ENCODE measurements at regions not wholly inside any gene's neighbourhood (a gene's known extent, or its start where the extent isn't known, plus 50 kb on each side); places are given as distances from the start of the nearest gene placed in this dataset.

- Histone ChIP-seq H4K20me1 (replicated peaks; ENCODE audit: control insufficient read depth, extremely low read depth, insufficient read depth, low read length) (no peaks in the 10 kb centered on the region), H3K9ac (replicated peaks; ENCODE audit: extremely low read depth, insufficient read depth, low read length) (no peak overlapping the region), H2AFZ (ENCODE audit: low read depth, low read length) (no peak overlapping the region), H3K4me1 (ENCODE audit: control insufficient read depth, extremely low read depth, insufficient read depth, low read length) (no peaks in the 10 kb centered on the region), H3K36me3 (ENCODE audit: control insufficient read depth in 2 of 2, extremely low read depth in 1 of 2, insufficient read depth in 2 of 2, low read length in 2 of 2) (no peaks in the 10 kb centered on the region), H3K27ac (ENCODE audit: insufficient read depth, low read depth, low read length) (no peak overlapping the region), H3K4me2 (ENCODE audit: insufficient read depth, low read length) (no peak overlapping the region), H3K79me2 (ENCODE audit: control insufficient read depth, insufficient read depth, low read length) (no peaks in the 10 kb centered on the region), H3K4me3 (replicated peaks in 1 of 3; ENCODE audit: insufficient read depth in 1 of 3, low read depth in 1 of 3, low read length in 3 of 3) (no peak overlapping the region), H3K27me3 (ENCODE audit: control insufficient read depth in 2 of 2, insufficient read depth in 2 of 2, low read length in 2 of 2) (peaks cover 4 to 9% of the 10 kb centered on the region in 2 experiments), H3K9me3 (replicated peaks; ENCODE audit: control insufficient read depth, insufficient read depth, low read length) (no peaks in the 10 kb centered on the region), H3K9me1 (replicated peaks; ENCODE audit: control insufficient read depth, extremely low read depth, insufficient read depth, low read length) (no peaks in the 10 kb centered on the region)
- TF ChIP-seq POLR2A (IDR thresholded peaks at IDR 0.05; ENCODE audit: low read depth, low read length) (no peak), MAX (IDR thresholded peaks at IDR 0.05; ENCODE audit: insufficient read depth, insufficient read length) (no peak), POLR2AphosphoS5 (IDR thresholded peaks at IDR 0.05; ENCODE audit: insufficient read depth, low read depth, low read length) (no peak), FOS (IDR thresholded peaks at IDR 0.05; ENCODE audit: borderline replicate concordance, insufficient read depth, low read length) (no peak), GATA2 (IDR thresholded peaks at IDR 0.05; ENCODE audit: insufficient read depth, insufficient read length, low read depth, low read length) (no peak), EZH2 (IDR thresholded peaks at IDR 0.05; ENCODE audit: borderline replicate concordance, low read depth, low read length, severe bottlenecking) (no peak), JUN (IDR thresholded peaks at IDR 0.05; ENCODE audit: borderline replicate concordance, insufficient read depth, insufficient read length, low read depth) (no peak), CTCF (IDR thresholded peaks at IDR 0.05; ENCODE audit: extremely low read depth in 1 of 2, insufficient read depth in 1 of 2, low read depth in 1 of 2, low read length in 2 of 2) (no peak), MYC (IDR thresholded peaks at IDR 0.05; ENCODE audit: low read depth, low read length) (no peak)
- ChIA-PET CTCF (no interaction called here), POLR2A (no interaction called here)
- BruUV-seq (replicated peaks), result no TSS peak
- DNase-seq (ENCODE audit: low read depth, low spot score) (no peak), FAIRE-seq (no peak)
- intact Hi-C loops (cut with micrococcal nuclease), result no loop called here
- dilution Hi-C loops (cut with MboI; ENCODE audit: extremely low pct_ligation_motif_present, low sequenced_read_pairs), result no loop called here
These were observed 83.5 kb downstream of the KLF6 start for GRCh38 chr10:3701491-3701890.
